ENCODE measurements at regions not wholly inside any gene's neighbourhood (a gene's known extent, or its start where the extent isn't known, plus 50 kb on each side); places are given as distances from the start of the nearest gene placed in this dataset.

- intact Hi-C loops (cut with DNase I; ENCODE audit: low total_unique reads): no loop called here
- WGBS, 2 donors: 70 to 82% methylated on average over 2 of the region's 2 CpGs
- no peak overlapping the region for H3K4me3 ChIP-seq (ENCODE audit: low read depth, poor library complexity, severe bottlenecking)
- TF ChIP-seq POLR2A (IDR thresholded peaks at IDR 0.05): no peak
- TF ChIP-seq CTCF (IDR thresholded peaks at IDR 0.05): no peak
- DNase-seq (ENCODE audit: low spot score in 2 of 2): no peak
Measured at GRCh38 chrX:4935401-4935800, 1222.0 kb upstream of the PRKX start.

- no peak overlapping the region for H3K4me3 ChIP-seq (ENCODE audit: low read depth, poor library complexity, severe bottlenecking)
- no peak for DNase-seq (ENCODE audit: low spot score in 2 of 2)
- intact Hi-C loops (cut with DNase I; ENCODE audit: low total_unique reads): no loop called here
- TF ChIP-seq CTCF (IDR thresholded peaks at IDR 0.05): no peak
- no peak for TF ChIP-seq POLR2A (IDR thresholded peaks at IDR 0.05)
- 38 to 40% methylated on average over 5 of the region's 5 CpGs for WGBS, 2 donors
Measured at GRCh38 chrX:4932790-4933189, 1219.3 kb upstream of the PRKX start.

GRCh38 chrX:4930426-4930825, 1217.0 kb upstream of the PRKX start:
- 55 to 59% methylated on average over 6 of the region's 6 CpGs for WGBS, 2 donors
- TF ChIP-seq CTCF (IDR thresholded peaks at IDR 0.05): no peak
- no peak overlapping the region for H3K4me3 ChIP-seq (ENCODE audit: low read depth, poor library complexity, severe bottlenecking)
- no peak for DNase-seq (ENCODE audit: low spot score in 2 of 2)
- intact Hi-C loops (cut with DNase I; ENCODE audit: low total_unique reads): no loop called here

- DNase-seq (ENCODE audit: low spot score in 2 of 2): no peak
- intact Hi-C loops (cut with DNase I; ENCODE audit: low total_unique reads): no loop called here
- 80 to 81% methylated on average over 5 of the region's 5 CpGs for WGBS, 2 donors
- no peak for TF ChIP-seq POLR2A (IDR thresholded peaks at IDR 0.05)
- TF ChIP-seq CTCF (IDR thresholded peaks at IDR 0.05): no peak
- no peak overlapping the region for H3K4me3 ChIP-seq (ENCODE audit: low read depth, poor library complexity, severe bottlenecking)
Measured at GRCh38 chrX:4925911-4926310, 1212.5 kb upstream of the PRKX start.

- DNase-seq (ENCODE audit: low spot score in 2 of 2): no peak
- TF ChIP-seq CTCF (IDR thresholded peaks at IDR 0.05) (no peak), POLR2A (IDR thresholded peaks at IDR 0.05) (no peak)
- no peak overlapping the region for H3K4me3 ChIP-seq (ENCODE audit: low read depth, poor library complexity, severe bottlenecking)
- intact Hi-C loops (cut with DNase I; ENCODE audit: low total_unique reads): no loop called here
- WGBS, 2 donors: 76 to 78% methylated on average over 5 of the region's 5 CpGs
Measured at GRCh38 chrX:4909348-4909747, 1195.9 kb upstream of the PRKX start.

- DNase-seq (ENCODE audit: low spot score in 2 of 2): no peak
- 86 to 91% methylated on average over 6 of the region's 6 CpGs for WGBS, 2 donors
- intact Hi-C loops (cut with DNase I; ENCODE audit: low total_unique reads): no loop called here
- TF ChIP-seq CTCF (IDR thresholded peaks at IDR 0.05) (no peak), POLR2A (IDR thresholded peaks at IDR 0.05) (no peak)
- no peak overlapping the region for H3K4me3 ChIP-seq (ENCODE audit: low read depth, poor library complexity, severe bottlenecking)
Measured at GRCh38 chrX:4905576-4905975, 1192.1 kb upstream of the PRKX start.

Measured in lower leg skin (tissue), 4 donors.